ENCODE measurements at regions not wholly inside any gene's neighbourhood (a gene's known extent, or its start where the extent isn't known, plus 50 kb on each side); places are given as distances from the start of the nearest gene placed in this dataset.

DNA sequence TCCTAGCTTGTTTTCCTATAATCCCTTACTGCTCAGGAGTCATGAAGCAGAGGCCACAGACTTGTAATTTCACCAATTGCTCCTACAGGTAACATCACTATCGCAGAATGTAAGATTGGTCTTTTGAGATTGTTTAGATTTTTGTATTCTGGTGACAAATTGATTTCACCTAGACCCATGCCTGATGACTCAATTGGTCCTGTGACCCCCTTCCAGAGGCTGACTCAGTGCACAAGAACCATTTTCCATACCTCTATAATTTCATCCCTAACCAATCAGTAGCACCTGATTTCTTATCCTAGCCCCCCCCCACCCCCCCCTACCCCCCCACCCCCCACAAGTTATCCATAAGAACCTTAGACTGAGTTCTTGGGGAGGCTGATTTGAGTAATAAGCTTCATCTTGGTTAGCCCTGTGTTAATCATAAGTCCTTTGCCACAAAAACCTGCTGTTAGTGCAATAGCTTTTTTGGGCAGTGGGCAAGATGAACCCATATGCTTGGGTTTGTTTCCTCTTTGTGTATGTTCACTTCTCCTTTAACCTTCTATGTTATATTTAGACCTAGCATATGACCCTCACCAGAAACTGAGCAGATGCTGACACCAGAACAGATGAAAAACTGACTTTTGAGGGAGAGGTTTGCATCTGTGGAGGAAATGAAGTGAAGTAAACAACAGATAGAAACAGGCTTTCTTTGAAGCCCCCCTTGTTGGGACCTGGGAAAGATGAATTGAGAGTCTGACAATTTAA is 187.1 kb downstream of the KIF20B start:
- FAIRE-seq = no peak

DNA sequence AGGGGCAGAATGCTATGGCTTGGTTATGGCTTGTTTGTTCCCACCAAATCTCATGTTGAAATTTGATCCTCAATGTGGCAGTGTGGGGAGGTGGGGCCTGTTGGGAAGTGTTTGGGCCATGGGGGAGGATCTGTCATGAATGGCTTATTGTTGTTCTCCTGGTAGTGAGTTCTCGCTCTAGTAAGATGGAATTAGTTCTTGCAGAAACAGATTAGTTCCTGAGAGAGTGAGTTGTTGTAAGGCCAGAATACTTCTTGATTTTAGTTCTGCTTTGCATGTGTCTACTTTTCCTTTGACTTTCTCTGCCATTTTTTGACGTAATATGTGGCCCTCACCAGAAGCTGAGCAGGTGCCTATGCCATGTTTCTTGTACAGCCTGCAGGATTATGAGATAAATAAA is 188.2 kb downstream of the KIF20B start:
- FAIRE-seq = no peak

DNA sequence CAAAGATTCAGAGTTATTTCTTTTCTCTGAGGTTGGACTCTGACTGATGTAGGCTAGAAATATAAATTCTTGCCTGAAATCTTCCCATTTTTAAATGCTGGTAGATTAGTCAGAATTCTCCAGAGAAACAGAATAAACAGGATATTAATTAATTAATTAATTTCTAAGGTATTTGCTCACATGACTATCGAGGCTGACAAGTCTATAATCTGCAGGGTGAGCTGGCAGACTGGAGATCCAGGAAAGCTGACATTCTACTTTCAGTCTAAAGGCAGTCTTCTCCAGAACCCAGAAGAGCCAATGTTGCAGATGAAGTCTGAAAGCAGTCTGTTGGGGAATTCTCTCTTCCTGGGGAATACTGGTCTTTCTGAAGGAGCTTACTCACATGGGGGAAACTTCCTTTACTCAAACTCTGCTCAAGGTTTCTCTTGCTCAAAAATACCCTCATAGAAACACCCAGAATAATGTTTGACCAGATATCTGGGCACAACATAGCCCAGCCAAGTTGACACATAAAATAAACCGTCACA is 189.7 kb downstream of the KIF20B start:
- FAIRE-seq = no peak

DNA sequence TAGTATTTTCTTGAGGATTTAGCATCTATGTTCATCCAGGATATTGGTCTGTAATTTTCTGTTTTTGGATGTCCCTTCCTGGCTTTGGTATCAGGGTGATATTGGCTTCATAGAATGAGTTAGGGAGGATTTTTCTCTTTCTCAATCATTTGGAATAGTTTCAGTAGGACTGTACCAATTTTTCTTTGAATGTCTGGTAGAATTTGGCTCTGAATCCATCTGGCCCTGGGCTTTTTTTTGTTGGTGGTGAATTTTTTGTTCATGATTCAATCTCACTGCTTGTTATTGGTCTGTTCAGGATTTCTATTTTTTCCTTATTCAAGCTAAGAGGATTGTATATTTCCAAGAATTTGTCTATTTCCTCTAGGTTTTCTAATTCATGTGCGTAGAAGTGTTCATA is 192.7 kb downstream of the KIF20B start:
- no peak for FAIRE-seq

DNA sequence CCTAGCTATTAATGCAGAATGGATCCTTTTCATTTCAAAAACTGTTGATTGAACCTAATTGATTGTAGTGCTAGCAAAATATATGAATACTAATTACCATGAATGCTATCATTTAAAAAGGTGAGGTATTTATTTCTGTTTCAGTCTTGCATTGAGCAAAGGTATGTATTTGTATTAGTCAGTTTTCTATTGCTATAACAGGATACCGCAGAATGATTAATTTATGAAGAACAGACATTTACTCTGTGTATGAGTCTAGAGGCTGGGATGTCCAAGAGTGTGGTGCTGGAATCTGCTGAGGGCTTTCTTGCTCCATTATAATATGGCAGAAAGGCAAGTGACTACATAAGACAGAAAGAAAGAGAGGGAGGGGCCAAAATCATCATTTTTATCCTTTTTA is 199.2 kb downstream of the KIF20B start:
- FAIRE-seq = no peak

DNA sequence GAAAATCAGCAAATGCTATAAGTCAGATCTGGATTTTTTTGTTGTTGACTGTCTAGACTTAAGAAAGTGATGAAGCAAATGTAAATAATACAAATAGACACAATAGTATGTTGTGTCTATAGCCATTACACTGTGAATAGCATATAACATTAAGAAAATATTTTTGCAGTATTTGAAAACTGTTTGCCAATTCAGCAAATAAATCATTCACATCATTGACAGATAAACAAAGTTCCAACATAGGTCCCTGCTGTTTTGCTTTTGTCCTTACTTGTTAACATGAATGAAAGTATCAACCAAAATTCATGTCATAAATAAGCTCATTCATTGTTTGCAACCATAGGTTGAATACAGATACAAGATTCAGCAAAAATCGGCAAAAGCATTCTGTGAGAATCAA is 200.5 kb downstream of the KIF20B start:
- no peak for FAIRE-seq

DNA sequence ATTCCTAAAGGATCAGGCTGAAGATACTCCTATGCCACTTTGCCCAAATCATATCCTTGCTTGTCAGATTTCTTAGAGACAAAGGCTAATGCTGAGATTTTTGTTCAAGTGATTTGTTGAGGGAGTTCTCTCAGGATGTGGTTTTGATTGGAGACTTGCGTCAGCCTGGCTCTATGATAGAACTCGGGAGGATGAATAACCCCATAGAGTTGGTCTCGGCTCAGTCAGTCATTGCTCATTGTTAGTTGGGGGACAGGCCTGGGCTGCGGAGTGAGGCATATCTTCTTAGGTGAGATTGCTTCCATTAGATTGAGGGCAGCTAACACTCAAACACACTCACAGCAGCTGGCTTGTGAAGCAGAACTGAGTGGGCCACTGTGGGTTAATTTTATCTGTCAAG is 203.4 kb downstream of the KIF20B start:
- FAIRE-seq = no peak

DNA sequence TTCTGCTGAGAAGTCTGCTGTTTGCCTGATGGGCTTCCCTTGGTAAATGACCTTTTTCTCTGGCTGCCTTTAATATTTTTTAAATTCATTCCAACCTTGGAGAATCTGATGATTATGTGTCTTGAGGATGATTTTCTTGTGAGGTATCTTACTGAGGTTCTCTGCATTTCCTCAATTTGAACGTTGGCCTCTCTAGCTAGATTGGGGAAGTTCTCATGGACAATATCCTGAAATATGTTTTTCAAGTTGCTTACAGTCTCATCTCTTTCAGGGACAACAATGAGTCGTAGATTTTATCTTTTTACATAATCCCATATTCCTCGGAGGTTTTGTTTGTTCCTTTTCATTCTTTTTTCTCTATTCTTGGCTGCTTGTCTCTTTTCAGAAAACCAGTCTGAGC is 208.4 kb downstream of the KIF20B start:
- FAIRE-seq = no peak

DNA sequence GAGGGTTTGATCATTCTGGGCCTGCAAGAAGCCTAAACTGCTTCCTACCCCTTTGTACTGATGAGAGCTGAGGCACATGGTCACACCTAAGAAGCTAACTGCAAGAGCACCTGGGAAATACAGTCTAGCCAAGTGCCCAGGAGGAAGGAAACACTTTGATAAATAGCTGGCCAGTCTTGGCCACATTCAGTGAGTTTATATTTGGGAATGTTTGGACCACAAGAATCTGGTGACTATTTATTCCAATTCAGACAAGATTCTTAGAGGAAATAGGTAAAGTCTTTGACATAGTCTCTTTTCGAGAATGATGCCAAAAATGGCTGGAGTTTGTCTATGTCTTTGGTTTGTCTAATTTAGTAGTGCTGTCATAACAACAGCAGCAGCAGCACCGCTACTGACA is 213.6 kb downstream of the KIF20B start:
- FAIRE-seq = no peak

DNA sequence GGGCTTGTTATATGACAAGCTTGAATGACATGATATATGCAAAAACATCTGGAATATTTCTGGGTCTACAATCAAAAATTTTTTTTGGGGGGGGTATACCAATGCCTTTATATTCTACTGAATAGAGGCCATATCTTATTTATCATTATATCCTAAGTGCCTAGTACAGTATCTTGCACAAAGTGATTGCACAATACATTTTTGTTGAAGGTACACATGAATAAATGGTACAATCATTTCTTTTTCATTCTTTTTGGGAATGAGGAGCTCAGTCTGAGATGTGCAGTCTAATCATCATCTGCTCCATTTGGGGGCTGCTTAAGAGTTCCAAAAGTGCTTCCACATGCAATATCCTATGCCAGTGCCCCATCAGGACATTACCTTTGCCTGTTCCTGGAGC is 214.6 kb downstream of the KIF20B start:
- no peak for FAIRE-seq

DNA sequence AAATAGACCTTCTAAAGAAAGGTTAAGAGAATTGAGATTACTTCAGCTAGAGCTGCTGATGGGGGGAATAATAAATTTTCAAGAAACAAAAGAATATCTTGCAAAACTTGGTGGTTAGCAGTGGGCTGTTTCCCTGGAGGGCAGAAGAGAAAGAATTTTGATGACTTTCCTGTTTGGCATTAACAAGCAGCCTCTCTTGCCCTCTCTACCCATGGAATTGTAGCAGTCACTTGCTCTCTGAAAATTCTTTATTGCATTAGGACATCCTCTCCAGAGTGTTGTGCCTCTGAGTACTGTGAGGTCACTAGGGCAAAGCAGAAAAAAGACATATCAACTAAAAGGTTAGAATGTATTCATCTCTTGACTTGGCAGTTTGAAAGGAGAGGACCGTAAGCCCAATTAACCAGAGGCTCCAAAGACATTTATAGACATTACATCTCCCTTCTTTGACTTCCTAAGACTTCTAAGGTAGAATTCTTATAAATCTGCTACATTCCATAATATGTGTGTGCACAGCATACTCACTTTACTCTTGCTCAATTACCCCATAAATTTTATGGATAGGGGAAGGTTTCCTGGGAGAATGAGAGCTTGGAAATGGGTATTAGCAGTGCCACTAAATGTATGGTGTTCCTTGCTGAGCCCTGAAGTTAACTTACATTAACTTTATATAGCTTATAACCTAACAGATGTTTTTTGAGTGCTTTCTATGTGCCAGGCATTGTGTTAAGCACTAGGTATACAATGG is 215.3 kb downstream of the KIF20B start:
- FAIRE-seq = no peak

DNA sequence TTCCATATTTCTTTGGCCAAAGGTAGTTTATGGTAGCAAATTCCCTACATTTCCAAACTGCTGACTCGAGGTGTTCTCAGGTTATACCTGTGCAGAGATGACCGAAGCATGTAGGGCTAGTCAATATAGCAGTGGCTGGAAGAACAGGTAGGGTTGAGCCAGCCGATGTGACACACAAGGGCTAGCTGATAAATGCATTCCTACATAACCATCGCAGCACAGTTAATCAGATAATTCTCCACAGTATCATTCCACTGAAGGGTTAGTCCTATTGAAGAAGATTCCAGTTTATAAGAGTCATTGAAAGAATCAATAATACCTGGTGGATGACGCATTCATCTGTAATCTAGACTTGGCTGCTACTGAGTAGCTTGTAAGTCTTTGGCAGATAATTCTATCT is 220.0 kb downstream of the KIF20B start:
- no peak for FAIRE-seq

DNA sequence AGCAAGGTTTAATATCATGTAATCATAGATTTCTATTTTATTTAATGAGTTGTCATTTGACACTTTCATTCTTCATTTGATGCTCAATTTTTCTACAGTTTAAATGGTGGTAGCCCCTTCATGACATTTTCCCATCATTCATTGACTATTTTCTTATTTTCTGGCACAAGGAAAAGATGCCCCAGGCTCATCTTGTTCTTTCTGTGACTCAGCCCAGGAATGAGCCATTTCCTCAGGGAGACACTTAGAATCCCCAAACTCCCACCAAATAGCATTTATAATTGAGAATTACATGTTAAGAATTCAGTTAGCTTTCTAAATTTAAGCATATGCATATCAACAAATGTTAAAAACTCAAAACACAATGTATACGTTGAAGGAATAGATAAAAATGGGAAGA is 222.3 kb downstream of the KIF20B start:
- FAIRE-seq = no peak

DNA sequence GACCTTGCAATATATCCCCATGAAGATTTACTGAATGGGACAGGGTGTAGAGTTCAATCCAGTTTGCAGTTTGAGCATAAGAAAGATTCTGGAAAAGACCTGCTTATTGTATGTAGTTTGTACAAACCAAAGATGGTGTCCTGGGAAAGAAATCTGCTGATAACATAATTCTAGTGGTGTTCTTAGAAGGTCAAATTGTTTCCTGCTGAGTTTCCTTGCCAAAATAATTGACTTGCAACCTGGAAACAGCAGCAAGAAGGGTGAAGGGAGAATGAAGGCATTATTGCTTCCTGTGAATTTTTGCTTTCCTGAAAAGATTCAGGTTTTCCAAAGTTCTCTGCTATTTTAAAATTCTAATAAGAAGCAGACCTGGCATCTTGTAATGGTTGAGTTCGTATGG is 222.9 kb downstream of the KIF20B start:
- FAIRE-seq = no peak

DNA sequence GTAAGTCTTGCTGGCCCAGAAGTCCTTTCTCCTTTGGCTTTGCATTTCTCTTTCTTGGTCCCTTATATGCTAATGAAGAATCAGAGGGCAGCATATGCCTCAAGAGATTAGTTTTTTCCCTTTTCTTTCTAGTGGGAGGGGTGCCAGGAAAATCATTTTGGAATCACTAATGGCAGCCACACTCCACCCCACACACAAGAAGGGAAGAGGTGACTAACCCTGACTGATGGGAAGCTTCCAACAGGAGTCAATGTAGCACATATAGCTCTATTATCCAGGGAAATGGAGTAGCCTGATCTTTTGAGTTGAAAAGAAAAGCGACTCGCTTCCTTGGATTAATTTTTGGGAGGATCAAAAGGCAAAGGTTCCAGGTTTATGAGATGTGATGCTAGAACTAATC is 225.3 kb downstream of the KIF20B start:
- FAIRE-seq = no peak

DNA sequence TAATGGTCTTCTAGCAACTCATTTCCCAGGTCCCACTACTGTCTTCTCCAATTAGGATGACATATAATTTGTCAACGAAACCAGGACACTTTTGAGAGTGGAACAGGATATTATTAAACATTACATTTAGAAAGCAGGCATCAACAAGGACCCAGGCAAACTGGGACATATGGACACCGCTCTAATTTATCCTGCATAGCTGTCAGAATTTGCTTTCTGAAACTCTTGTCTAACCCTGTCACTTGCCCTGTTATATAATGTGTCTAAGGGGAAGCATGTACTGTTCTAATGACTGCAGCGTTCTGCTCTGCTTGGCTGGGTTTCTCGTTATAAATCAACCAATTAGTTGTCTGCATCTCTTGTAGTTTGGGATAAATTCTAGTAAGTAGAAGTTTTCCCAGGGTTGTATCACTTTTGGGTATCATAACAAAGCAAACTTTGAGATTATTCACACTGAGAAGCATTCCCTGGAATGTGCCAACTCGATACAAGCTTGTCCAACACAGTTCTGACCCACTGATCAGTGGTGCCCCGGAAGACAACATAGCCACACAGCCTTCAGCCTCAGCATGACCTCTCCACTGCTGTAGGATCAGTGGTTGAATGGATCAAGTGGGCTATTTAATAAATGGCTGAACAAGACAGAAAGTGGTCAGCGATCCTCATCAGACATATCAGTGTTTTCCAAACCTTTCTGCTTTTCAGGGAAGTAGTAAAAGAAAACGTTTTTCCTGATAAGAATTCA is 228.1 kb downstream of the KIF20B start:
- FAIRE-seq = no peak

DNA sequence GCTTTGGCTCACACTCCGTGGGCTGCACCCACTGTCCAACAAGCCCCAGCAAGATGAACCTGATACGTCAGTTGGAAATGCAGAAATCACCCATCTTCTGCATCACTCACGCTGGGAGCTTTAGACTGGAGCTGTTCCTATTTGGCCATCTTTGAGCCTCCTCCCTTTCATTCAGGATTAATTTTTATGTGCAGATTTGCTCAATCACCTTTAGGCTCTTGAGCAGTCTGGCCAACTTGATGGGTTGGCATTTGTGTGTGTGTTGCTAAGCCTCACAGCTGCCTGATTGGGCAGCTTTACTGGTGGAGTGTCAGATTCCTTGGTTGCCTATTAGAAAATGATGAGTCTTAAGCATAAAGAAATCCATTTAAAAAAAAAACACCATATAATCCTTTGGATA is 236.1 kb downstream of the KIF20B start:
- no peak for FAIRE-seq

DNA sequence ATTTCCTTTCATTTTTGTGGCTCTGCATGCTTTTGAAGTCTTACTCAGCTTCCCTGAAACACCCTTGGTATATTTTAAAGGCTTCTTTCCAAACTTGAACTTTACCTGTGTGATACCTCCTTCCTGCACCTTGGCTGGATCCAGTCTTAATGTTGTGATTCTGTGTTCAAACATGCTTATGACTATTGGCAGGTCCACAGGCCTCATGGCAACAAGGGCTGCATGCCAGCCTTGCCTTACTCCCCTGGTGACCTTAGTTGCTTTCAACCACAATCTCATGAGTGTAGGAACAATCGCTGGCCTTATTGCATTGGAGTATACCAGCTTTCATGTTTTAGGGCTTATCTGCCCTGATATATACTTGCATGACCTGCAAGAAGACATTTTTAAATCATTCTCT is 238.7 kb downstream of the KIF20B start:
- no peak for FAIRE-seq

DNA sequence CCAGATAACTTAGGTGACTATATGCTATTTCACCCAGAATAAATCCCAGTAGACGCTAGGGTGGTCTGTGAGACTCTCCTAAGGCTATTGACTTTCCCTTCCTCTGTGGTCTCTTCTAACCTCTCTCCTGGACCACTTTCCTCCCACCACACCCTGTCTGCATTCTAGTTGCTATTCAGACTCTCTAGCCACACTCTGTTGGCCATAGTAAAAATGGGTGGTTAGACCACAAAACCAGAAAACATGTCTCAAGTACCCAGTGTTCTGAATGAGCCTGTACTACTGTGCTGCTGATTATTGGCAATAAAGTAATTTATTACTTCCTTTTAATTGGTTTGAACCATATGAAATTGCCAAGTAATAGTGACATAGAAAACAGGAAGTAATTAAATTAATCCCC is 240.8 kb downstream of the KIF20B start:
- FAIRE-seq = no peak

DNA sequence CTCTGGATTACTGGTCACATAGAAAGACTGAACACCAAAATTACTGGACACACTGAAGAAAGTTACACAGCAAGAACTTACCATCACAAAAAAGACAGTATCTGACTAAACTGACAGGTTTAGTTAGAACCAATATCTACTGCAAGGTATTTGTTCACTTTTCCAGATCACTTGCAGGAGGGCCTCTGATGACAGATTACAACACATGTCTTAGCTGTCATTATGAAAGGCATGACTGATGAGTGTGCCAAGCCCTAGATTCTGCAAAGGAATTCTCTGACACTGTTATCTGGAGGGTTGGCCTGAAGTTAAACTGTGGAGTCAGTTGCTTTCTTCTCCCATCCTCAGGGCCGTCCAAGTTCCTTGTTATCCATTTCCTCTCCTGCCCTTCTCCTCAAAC is 242.7 kb downstream of the KIF20B start:
- FAIRE-seq = no peak

DNA sequence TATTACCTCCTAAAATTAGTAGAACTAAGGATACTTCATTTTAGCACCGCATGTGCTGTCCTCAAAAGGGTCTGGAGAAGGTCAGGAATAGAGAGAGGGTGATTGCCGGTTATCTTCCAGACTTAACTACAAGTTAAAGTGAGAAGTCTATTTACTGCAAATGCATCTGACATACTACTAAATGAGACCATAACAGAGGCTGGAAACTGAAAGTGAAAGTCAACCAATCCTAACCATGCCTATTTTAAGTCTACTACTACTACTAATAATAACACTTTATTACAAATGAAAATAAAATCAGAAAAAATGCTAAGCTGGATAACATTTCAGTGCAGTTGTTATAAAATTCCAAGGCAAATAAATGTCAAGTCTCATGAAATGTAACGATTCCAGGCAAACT is 244.7 kb downstream of the KIF20B start:
- no peak for FAIRE-seq

DNA sequence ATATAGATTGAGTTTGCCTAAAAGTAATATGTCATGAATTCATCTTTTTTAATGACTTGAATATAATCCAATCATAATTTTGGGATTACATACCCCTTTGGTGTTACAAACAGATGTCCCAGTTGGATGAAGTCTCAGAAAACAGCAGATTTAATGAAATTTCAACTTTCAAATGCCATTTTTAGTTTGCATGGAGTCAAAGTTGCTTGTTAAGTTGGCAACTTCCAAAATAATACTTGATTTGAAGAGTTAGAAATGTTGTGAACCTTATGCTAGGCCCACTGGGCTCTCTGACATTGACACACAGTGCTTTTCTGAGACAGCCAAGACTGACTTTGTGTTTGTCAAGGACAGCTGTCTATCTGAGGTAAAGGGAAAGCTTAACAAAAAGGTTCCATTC is 248.1 kb downstream of the KIF20B start:
- no peak for FAIRE-seq

DNA sequence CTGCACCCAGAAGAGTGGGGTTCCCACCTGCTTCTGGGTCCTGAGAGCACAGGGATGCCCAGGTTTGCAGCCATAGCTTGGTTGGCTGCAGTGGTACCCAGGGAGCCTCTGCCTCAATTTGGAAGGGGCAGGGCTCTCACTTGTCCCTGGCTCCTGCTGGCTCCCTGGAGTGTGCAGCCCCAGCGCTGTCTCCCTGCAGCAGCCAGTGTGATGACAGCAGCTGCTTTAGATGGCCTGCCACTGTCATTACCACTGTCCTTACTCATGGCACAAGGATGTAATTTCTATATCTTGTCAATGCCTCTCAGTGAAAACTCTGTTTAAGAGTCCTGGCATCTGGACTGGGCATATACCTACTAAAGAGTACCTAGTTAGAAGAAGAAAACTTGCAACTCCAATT is 250.9 kb downstream of the KIF20B start:
- FAIRE-seq = no peak

DNA sequence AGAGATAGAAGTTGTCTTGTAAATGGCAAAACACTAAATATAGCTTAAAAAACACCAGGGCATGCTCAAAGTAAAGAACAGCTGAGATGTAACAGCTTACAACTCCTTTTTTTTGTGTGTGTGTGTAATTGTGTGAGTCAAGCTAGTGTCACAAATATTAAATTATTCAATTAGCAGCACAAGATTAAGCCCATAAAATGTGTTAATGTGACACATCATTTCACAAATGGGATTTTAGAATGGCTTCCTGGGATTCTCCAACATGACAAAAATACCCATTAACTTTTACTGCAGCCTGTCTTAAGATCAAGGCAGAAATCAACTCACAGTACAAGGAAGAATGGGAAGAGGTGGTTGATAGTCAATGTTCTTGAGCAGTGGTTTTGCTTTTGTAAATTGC is 251.4 kb downstream of the KIF20B start:
- no peak for FAIRE-seq

Measured in islet of Langerhans (tissue), 1 donor.